ENCODE measurements at regions not wholly inside any gene's neighbourhood (a gene's known extent, or its start where the extent isn't known, plus 50 kb on each side); places are given as distances from the start of the nearest gene placed in this dataset.

DNA sequence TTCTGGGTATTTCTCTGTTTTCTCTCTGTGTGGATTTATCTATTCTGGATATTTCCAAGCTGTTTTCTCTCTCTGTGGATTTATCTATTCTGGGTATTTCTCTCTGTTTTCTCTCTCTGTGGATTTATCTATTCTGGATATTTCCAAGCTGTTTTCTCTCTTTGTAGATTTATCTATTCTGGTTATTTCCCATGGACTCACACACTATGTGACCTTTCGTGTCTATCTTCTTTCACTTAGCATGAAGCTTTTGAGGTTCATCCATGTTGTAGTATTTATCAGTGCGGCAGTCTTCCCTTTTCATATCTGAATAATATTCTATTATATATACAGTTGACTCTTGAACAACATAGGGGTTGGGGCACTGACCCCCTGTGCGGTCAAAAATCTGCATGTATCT, 435.0 kb upstream of the CNTNAP2 start:
- ChIA-PET CTCF (no interaction called here), POLR2A (no interaction called here)
- no peak for DNase-seq (ENCODE audit: extremely low spot score)
- TF ChIP-seq TARDBP (IDR thresholded peaks at IDR 0.05) (no peak), FOXM1 (IDR thresholded peaks at IDR 0.05; ENCODE audit: borderline replicate concordance) (no peak), ARNT (IDR thresholded peaks at IDR 0.05) (no peak), NFRKB (IDR thresholded peaks at IDR 0.05) (no peak), FOXA1 (IDR thresholded peaks at IDR 0.05) (no peak), ZNF384 (IDR thresholded peaks at IDR 0.05) (no peak), HDGF (IDR thresholded peaks at IDR 0.05; ENCODE audit: borderline replicate concordance) (no peak), ELF4 (IDR thresholded peaks at IDR 0.05) (no peak), SUZ12 (IDR thresholded peaks at IDR 0.05) (no peak), LEF1 (IDR thresholded peaks at IDR 0.05; ENCODE audit: borderline replicate concordance) (no peak), CTBP1 (IDR thresholded peaks at IDR 0.05; ENCODE audit: borderline replicate concordance) (no peak), SP1 (IDR thresholded peaks at IDR 0.05) (no peak), L3MBTL2 (conservative IDR thresholded peaks at IDR 0.05) (no peak), FOXK2 (IDR thresholded peaks at IDR 0.05) (no peak), BHLHE40 (IDR thresholded peaks at IDR 0.05; ENCODE audit: borderline replicate concordance) (no peak), PKNOX1 (IDR thresholded peaks at IDR 0.05) (no peak)

DNA sequence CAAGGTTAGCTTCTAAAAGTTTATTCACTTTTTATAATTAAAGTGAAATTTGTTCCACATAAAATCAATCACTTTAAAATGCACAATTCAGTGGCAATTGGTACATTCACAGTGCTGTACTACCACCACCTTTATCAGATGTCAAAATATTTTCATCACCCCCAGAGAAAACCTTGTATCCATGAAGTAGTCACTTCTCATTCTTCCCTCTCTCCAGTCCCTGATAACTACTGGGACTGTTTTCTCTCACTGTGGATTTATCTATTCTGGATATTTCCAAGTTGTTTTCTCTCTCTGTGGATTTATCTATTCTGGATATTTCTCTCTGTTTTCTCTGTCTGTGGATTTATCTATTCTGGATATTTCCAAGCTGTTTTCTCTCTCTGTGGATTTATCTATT, 435.4 kb upstream of the CNTNAP2 start:
- DNase-seq (ENCODE audit: extremely low spot score), result no peak
- no peak for TF ChIP-seq CTBP1 (IDR thresholded peaks at IDR 0.05; ENCODE audit: borderline replicate concordance)
- TF ChIP-seq ZNF384 (IDR thresholded peaks at IDR 0.05), result no peak
- CTCF ChIA-PET, result no interaction called here
- POLR2A ChIA-PET, result no interaction called here

DNA sequence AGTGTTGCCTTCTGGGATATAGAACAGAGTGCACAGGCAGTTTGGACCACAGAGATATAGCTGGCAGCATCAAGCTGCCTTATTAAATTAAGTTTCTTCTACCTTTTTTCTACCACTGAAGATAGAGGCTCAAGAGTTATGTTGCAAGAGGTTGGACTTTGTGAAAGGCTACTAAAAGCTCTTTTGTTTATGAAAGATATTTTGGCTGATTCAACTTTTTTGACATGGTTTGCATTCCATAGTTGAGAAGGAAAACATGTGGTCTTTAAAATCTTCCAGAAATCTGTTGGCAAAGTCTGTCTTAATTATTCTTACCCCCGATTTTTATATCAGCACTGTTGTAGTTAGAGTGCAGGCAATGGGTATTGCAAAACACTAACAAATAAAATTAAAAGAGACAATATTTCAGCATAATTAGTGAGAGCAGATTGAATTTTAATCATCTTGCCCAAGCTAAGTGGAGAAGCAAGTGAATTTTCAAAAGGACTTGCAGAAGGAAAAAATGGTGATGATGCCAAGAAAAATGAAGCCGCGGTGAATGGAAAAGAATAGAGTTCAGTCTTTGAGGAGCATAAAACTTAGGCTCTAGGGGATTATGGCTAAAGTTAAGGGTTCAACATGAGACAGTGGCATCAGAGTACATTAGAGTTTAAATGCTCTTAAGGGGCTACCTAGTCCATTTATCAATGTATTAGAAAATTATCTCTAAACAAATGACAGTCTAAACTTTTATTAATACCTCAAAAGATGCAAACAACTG, 450.9 kb upstream of the CNTNAP2 start:
- TF ChIP-seq ARNT (IDR thresholded peaks at IDR 0.05) (no peak), TARDBP (IDR thresholded peaks at IDR 0.05) (no peak)
- DNase-seq (ENCODE audit: extremely low spot score), result no peak
- ChIA-PET POLR2A (no interaction called here), CTCF (no interaction called here)

- ChIA-PET CTCF (no interaction called here), POLR2A (no interaction called here)
- no peak for TF ChIP-seq FOXM1 (IDR thresholded peaks at IDR 0.05; ENCODE audit: borderline replicate concordance)
- TF ChIP-seq SP1 (IDR thresholded peaks at IDR 0.05), result no peak
- no peak for TF ChIP-seq LEF1 (IDR thresholded peaks at IDR 0.05; ENCODE audit: borderline replicate concordance)
- no peak for TF ChIP-seq SUZ12 (IDR thresholded peaks at IDR 0.05)
- no peak for TF ChIP-seq TARDBP (IDR thresholded peaks at IDR 0.05)
- TF ChIP-seq NFRKB (IDR thresholded peaks at IDR 0.05), result no peak
- no peak for TF ChIP-seq BHLHE40 (IDR thresholded peaks at IDR 0.05; ENCODE audit: borderline replicate concordance)
- no peak for TF ChIP-seq L3MBTL2 (conservative IDR thresholded peaks at IDR 0.05)
- no peak for TF ChIP-seq ARNT (IDR thresholded peaks at IDR 0.05)
- TF ChIP-seq ZNF384 (IDR thresholded peaks at IDR 0.05), result no peak
- DNase-seq (ENCODE audit: extremely low spot score), result no peak
Observed at GRCh38 chr7:145655666-145656065, 460.9 kb upstream of the CNTNAP2 start.

GRCh38 chr7:145645135-145645515, 471.5 kb upstream of the CNTNAP2 start:
- CTCF ChIA-PET, result no interaction called here
- no peak for DNase-seq (ENCODE audit: extremely low spot score)
- POLR2A ChIA-PET, result no interaction called here
- no peak for TF ChIP-seq NFRKB (IDR thresholded peaks at IDR 0.05)
- no peak for TF ChIP-seq LEF1 (IDR thresholded peaks at IDR 0.05; ENCODE audit: borderline replicate concordance)
- no peak for TF ChIP-seq ARNT (IDR thresholded peaks at IDR 0.05)
- no peak for TF ChIP-seq CTBP1 (IDR thresholded peaks at IDR 0.05; ENCODE audit: borderline replicate concordance)
- no peak for TF ChIP-seq HDGF (IDR thresholded peaks at IDR 0.05; ENCODE audit: borderline replicate concordance)
- no peak for TF ChIP-seq SUZ12 (IDR thresholded peaks at IDR 0.05)
- no peak for TF ChIP-seq SP1 (IDR thresholded peaks at IDR 0.05)

DNA sequence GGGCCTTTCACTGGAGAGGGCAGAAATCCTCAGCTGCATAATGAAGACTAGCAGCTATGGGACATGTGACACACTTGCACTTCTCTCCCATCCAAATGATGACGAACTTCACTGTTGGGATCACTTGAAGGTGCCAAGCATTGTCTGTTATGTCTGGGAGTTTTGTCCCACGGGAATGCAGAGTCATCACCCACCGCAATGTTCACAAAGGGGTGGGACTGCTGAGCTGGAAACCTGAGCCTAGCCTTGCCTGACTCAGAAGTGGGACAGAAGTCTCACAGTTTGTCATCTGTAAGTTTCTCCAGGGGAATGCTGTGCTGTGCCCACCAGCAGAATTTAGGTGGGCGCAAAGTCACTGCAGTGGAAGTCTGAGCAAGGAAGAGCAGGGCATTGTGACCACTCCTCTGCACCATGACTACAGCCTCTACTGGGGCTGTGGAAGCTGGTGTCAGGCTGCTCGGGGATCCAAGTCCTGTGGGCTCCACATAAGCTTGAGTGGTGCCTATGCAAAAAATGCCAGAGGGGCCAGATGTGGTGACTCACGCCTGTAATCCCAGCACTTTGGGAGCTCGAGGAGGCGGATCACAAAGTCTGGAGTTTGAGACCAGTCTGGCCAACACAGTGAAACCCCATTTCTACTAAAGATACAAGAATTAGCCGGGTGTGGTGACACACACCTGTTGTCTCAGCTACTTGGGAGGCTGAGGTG, 472.0 kb upstream of the CNTNAP2 start:
- ChIA-PET POLR2A (no interaction called here), CTCF (no interaction called here)
- TF ChIP-seq PKNOX1 (IDR thresholded peaks at IDR 0.05) (no peak), HDGF (IDR thresholded peaks at IDR 0.05; ENCODE audit: borderline replicate concordance) (no peak)
- DNase-seq (ENCODE audit: extremely low spot score), result no peak

DNA sequence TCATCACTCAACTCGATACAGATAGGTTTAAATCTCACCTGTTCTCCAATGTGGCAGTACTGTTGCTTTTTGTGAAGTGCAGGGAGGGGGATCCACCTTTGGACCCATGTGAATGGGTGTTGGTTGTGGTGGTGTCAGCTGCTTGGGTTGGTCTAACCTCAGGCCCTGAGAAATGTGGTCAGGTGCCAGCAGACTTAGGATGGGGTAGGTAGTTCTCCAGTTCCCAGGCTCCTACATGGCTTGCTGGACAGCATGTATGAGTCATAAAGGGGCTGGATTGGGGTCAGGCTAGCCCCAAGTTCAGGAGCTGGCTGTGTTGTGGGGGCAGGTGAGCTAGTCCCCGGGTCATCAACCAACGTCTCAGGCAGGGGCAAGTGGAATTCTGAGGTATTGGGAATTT, 472.6 kb upstream of the CNTNAP2 start:
- CTCF ChIA-PET, result no interaction called here
- POLR2A ChIA-PET, result no interaction called here
- DNase-seq (ENCODE audit: extremely low spot score), result no peak
- no peak for TF ChIP-seq SUZ12 (IDR thresholded peaks at IDR 0.05)

- TF ChIP-seq NFRKB (IDR thresholded peaks at IDR 0.05), result no peak
- POLR2A ChIA-PET, result no interaction called here
- CTCF ChIA-PET, result no interaction called here
- no peak for DNase-seq (ENCODE audit: extremely low spot score)
Observed at GRCh38 chr7:145633513-145633912, 483.1 kb upstream of the CNTNAP2 start.
